ENCODE measurements at regions not wholly inside any gene's neighbourhood (a gene's known extent, or its start where the extent isn't known, plus 50 kb on each side); places are given as distances from the start of the nearest gene placed in this dataset.

GRCh38 chr11:13169709-13170108, 107.9 kb upstream of the BMAL1 start:
- TF ChIP-seq CTCF (IDR thresholded peaks at IDR 0.05; ENCODE audit: low read length) = no peak
- no peak for TF ChIP-seq EZH2 (IDR thresholded peaks at IDR 0.05; ENCODE audit: borderline replicate concordance, low read length)

Measured in OCI-LY1 (cell line).